Stimulated activated CD8-positive, alpha-beta memory T cell treated with anti-CD3 and anti-CD28 coated beads, Interleukin-7, amount 100 ng/mL, for 48 hours (primary cell): ENCODE measurements at regions not wholly inside any gene's neighbourhood (a gene's known extent, or its start where the extent isn't known, plus 50 kb on each side); places are given as distances from the start of the nearest gene placed in this dataset.

Experiments
- DNase-seq, 2 donors: peaks; one replicate each; pipeline ENCODE4 v3.0.0-alpha.2; 2020; ENCODE audit warnings: low read depth in 1 of 2; ENCODE audit errors: extremely low read depth in 1 of 2

DNA sequence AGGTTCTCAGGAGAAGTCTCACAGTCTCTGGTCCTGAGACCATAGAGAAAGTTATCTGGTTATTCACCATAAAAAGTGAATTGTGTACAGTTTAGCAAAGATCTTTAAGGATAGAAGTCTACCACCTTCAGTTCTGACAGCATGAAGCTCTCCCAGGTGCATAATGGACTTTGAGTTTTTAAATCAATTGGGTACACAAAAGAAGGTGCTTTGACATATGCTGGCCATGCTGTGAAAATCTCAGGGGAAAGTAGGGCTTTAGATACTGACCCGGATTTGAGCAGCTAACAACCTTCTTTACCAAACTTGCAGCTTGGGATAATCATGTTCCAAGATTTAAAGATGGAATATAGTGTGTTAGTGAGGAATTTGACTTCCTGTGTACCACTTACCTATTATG is 264.2 kb downstream of the ZSWIM6 start:
- DNase-seq = no peak

DNA sequence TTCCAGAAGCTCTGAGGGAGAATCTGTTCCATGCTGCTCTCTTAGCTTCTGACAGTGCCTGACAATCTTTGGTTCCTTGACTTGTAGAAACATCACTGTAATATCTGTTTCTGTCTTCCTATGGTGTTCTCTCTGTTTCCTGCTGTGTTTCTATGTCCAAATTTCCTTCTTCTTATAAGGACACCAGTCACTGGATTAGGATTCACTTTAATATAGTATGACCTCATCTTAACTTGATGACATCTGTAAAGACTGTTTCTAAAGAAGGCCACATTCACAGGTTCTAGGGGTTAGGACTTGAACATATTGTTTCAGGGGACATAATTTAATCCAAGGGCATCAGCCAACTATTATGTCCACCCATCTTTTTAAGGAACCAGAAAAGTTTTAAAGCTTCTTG is 265.6 kb downstream of the ZSWIM6 start:
- DNase-seq = no peak

DNA sequence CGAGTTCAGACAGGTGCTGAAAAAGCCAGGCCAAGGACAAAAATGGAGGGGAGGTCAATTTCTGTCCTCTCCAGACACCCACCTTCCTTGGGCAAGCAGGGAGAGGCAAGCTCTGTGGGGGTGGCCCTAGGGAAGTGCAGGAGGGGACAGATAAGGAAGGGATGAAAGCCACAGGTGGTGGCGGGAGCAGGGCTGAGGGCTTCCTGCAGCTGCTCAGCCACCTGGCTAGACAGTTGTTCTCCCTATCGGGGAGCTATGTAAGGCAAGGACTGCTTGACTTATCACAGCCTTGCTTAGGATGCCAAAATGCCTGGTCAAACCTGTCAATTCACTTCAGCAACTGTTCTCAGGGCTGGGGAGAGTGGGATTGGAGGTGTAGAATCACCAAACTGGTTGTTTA is 266.1 kb downstream of the ZSWIM6 start:
- no peak for DNase-seq

DNA sequence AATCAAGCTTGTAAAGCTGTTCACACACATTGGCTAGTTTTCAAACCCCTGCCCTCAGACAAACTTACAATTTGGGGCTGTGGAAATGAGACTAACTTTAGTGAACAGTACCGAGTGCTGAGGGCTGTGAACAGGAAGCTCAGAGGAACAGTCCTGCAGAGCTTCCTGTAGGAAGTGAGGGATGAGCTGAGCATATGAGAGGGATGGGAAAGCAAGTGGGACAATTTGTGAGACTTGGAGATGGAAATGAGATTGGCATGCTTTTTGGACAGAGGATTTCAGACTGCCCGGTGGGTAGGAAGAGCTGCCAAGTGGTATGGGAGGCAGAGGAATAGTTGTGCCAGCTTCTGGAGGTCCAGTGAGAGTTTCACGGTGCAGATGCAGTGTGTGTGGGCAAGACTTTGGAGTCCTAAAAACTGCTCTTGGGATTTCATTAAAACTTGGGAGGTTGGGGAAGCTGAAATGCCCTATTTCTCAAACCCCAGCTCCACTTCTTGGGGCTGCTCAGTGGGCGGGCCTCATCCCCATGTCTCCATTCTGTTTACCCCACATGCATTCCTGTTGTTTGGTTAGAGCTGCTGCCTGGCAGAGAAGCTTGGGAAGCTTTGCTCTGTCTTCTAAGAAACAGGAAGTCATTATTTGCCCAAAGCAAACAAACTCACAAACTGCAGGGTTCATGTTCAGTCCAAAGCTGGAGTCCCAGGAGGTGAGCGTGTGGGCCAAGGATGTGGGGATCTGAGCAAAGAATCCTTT is 267.5 kb downstream of the ZSWIM6 start:
- no peak for DNase-seq

DNA sequence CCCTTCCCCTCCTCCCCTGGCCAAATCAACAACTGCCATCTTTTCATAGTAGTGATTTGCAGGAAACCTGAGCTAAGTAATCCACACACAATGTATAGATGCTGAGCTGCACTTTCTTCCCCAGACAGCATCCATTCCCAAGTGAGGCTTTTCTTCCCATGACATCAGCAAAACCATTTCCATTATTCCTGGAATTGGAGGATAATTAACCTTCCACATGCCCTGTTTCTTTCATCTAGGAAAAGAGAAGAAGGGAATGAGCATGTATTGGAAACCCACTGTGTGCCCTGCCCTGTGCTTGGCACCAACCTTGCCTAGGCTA is 268.0 kb downstream of the ZSWIM6 start:
- DNase-seq = no peak

DNA sequence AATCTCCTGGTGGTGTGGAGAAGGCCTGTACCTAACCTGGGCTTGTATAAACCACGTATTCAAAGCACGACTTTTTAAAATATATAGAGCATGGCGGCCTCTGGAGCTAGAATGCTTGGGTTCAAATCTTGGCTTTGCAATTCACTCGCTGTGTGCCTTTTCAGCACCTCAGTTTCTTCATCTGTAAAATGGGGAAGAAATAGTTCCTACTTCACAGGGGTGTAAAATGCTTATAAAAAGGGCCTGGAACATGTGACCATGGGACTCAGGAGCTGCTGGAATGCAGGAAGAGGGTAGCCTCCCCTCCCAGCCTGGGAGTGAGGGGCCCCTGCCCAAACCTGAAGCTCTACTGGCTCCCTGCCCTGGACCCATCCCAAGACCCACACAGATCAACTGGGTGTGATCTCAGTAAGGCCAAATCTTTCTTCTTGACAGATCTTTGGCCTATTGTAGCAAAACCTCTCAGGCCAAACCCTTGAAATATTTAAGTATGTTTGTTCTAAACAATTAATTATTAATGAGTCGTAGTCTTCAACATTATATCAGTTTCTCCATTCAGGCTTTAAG is 269.0 kb downstream of the ZSWIM6 start:
- DNase-seq = no peak

DNA sequence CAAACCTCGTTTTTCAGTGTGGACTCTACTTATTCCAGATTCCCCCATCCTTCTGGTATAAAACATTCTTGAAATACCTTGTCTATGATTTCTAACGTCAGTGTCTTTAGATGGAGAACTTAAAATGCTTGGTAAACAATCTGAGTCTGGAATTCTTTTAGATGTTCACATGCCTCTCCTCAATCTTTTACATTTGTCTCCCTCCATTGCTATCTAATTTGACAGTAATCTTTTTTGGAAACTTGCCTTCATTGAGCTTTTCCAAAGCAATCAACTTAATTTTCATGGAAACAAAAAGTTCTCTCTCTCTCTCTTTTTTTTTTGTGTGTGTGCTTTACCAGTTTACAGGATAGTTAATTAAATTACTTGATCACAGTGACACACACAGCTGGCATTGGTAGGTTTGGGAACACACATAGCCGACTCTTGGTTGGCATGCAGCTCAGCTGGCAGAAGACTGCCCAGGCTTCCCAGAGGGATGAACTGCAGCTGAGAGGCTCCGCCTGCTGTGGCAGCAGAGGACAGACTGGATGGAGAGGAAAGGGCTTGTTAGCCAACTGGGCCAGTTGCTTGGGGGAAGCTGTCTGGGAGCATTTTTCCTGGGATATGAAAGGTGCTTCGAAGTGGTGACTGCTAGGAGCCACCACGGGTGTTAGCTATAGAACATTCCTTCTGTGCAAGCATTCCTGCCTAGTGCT is 271.3 kb downstream of the ZSWIM6 start:
- DNase-seq = no peak

DNA sequence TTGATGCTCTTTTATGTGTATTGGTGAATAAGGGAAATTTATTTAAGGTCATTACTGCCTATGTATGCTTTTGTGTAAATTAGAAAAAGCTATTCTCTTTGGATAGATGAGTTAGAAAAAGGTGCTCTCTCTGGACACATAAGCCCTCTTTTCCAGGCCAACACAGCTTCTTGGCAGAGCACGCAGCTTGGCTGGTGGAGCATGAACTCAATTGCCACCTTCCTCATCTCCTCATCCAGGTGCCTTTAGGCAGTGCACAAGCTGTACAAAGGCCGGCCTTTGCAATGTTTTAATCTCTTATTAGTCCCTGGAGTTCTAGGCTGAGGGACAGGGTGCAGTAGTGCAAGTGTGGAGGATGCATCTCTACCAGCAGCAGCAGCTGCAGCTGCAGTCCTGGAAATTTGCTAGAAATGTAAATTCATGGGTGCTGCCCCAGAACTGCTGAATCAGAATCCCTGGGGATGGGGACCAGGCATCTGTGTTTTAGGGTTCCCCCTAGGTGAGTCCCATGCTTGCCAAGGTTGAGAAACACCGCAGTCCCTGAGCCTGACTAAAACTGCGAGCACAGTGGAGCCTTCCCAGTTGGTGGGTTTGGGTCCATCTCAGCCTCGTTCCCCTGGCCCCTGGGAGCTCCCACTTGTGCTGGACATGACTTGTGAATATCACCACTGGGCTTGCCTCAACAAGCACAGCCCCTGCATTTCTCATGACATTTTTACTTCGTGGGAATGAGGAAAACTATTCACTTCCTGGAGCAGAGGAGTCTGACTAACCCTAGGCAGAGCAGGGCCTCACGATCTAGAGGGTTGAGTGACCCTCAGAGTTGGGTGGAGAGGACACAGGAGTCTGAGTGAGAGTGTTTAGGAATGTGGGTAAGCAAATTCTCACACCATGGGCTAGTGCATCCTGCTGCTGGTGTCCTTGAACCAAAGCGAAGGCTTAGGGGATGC is 272.3 kb downstream of the ZSWIM6 start:
- DNase-seq = no peak

DNA sequence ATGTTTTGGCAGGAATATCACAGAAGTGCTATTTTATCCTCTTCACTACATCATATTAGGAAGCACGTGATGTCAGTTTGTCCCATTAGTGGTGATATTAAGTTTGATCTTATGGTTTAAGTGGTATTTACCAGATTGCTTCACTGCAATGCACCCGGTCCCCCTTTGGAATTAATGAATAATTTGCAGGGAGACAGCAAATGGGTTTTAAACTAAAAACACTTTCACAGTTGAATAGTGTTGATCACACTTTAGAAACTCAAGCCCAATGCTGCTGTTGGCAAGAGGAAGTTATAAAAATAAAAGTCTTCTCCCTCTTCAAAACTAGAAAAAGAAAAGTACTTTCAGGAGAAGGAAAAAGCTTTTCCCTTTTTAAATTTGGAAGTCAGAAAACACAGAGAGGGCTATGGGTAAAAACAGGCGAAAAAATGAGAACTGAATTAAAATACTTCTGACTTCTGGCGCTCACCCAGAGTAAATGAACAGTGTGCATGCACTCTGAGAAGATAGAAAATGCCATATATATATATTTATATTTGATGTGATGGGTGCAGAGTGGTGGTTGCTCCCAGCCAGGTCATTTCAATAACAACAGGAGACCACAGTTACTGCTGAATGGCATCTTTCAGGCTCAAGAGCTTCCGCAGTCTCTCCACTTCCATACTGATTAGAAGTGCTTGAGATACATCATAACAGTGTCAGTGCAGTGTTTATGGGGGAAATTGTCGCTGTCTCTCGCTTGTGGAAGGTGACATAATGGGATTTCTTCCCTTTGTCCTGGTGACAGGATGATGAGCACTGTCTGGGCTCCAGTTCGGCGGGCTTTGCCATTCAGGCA is 278.0 kb downstream of the ZSWIM6 start:
- DNase-seq = no peak

DNA sequence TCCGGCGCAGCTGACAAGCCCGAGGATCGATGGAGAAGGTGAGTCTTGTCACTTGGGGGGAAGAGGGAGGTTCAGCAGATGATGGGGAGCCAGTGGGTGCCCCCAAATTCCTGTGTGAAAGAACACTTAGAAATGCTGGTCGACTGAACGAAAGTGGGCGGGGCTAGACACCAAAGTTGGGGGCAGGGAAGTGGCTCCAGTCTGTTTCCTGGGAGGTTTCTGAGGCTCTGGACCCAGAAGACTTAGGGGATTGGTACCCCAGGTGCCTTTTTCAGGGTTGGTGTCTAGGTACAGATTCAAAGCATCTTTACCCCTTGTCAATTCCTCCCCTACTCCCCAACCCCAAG is 278.6 kb downstream of the ZSWIM6 start:
- DNase-seq = no peak

DNA sequence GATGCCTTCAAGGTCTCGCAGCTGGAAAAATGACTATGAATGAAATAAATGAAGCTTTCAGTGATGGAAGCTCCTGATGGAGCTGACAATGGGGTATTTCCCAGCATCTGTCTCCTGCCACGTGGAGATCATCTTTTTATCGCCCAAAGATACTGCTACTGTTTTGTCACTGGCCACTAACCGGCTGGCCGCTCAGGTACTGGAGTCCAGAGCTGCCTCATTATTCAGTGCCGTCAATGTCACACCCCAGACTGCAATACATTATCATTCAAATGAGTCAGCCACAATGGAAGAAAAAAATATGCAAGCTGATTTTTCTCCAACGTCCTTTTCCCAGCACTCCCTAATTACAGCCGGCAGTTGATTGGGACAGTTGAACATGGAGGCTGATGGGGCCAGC is 280.4 kb downstream of the ZSWIM6 start:
- DNase-seq = no peak

DNA sequence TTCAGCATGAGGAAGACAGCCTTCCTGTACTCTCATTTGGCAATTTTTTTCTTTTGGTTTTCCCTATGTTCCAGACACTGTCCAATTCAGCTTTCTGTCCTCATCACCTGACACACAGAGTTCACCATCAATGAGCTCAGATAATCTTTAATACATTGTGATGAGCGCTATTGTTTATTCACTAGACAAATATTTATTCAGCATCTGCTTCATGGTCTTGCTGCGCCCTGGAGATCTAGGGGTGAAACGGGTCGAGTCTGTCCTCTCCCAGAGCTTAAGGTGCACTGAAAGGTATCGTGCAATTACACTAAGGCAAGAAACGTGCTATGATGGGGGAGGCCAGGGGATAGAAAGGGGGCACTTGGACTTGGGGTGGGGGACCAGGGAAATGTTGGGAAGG is 281.6 kb downstream of the ZSWIM6 start:
- DNase-seq = no peak

DNA sequence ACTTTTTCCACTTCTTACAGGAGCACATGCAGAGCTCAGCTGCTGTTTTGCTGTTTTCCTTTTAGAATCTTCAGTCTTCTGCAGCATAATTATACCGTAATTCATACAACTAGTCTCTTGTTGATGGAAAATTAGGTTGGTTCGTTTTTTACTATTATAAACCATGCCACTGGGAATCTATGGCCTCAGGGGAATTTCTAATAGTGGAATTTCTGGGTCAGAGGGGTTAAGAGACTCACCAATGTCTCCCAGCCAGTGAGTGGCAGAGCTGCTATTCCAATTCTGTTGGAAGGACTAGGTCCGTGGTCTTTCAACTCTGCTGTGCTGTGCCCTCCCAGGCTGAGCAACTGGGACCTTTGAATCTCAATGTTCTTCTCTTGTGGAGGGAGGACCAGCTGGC is 282.5 kb downstream of the ZSWIM6 start:
- DNase-seq = no peak

DNA sequence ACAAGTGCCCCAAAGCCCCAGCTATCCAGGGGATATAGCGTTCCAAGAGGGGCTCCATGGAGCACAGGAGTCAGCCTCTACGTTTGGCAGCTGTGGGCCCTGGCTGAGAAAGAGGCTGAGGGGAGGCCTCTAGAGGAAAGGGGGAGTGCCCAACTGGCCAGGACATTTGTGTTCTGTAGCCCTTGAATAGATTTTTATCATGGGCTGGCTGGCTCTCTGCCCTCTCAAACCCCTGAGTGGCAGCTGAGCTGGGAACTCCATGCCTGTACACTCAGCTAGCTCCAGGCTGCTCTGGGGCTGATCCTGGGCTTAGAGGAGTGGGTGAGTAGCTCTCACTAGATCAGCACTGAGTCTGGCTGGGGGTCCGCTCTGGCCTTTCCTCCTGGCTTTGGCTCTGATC is 285.0 kb downstream of the ZSWIM6 start:
- no peak for DNase-seq

DNA sequence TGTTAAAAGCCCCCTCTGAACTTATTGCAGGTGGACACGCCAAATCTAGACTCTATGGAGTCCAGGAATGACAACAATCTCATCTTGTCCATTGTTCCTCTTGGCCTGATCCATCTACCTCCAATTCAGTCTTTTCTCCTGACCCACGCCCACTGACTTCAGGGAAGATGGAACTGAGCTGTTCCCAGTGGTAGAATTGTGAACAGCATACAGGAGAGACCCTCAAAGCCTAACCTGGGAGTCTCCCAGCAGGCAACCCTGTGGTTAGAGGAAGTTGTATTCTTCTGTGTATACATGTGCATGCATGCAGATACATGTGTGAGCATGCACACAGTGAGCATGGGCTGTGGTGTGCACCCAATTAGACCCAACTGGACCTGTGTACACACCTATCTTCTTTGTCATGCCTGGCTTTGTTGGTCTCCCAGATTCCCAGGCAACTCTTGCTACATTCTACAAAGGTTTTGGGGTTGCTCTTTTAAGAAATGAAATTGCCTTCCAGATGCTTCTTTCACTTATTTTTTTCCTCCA is 286.0 kb downstream of the ZSWIM6 start:
- DNase-seq = no peak

DNA sequence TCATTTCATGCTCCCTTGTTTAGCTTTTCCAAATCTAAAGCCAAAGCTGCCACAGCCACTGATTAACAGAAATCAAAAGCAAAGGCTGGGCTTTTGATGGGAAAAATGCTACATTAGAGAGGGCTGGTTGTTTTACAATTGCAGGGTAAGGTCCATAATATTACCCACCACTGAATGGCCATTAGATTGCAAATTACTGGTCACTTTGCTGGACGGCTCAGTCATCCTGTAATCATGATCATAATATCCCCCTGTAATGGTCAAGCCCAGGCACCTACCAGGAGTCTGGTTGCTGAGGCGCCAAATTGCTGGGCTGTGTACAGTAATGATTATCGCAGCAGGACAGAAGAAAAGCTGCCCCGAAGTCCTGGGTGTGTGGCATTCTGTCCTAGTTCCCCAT is 286.5 kb downstream of the ZSWIM6 start:
- DNase-seq = no peak

DNA sequence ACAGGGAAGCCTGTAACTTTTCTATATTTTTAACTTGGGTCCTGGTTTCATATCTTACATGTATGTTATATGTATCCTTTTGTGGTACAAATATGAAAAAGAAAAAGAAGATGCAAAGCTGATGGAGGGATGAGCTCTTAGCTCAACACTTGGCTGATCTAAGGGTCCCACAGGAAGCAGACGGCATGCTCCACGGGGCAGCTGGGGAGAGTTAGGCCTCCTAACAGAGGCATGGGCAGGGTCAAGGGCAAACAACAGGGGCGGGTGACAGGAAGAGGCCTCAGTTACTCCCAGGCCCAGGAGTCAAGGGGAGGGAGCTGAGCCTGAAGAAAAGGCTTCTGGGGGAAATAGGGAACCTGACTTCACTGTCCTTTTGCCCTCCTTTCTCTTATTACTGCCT is 287.2 kb downstream of the ZSWIM6 start:
- no peak for DNase-seq

DNA sequence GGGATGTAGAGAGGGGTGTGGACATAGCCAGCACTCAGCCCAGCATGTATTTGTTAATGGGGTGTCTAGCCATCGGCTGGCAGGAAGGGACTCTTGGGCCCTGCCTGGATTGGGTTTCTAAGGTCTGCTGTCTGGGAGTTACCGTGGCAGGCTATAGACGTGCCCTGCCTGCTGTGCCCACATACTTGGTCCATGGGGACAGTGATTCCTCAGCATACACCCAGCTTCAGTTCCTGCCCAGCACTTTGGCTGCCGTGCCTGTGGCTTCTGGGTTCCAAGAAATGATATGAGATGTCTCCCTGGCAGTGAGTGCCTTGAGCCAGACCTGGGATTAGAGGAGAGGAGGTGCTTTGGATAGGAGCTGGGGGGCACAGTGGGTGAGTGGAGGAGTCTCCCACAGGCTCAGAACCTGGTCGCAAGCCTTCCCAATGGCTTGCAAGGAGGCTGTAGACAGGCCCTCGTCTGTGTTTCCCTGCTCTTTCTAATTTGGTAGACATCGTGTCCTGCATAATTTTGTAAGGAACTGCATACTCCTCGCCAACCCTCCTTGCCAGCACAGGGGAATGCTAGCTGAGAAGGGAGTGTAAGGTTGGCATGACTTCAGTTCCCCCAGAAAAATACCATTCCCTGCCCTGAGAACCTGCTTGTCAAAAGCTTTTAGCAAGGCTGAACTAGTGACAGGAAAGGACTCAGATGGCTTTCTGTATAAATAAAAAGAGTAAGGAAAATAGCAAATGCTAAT is 287.9 kb downstream of the ZSWIM6 start:
- DNase-seq = no peak

DNA sequence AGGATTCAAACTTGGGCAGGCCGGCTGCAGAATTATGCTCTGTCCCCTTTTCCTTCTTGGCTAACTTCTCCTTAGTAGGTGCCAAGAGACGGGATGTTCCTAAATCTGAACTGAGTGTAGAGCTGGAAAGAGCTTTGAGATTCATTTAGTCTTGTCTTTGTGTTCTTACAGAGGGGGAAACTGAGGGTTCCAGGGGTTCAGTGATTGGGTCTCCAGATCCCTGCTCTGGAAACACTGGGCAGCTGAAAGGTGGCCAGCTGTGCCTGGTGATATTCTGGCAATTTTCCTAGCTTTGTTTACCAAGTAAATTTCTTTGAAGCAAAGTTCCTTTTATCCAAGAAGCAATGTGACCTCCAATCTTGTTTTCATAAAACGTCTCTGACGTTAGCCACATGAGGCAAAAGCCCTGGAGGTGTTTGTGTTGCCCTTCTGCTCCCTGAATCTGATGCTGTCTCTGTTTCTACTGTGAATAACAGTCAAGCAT is 288.7 kb downstream of the ZSWIM6 start:
- no peak for DNase-seq
